ENCODE measurements at regions not wholly inside any gene's neighbourhood (a gene's known extent, or its start where the extent isn't known, plus 50 kb on each side); places are given as distances from the start of the nearest gene placed in this dataset.

- intact Hi-C loops (cut with DNase I) = no loop called here
- H3K4me3 ChIP-seq = no peak overlapping the region
- H3K27me3 ChIP-seq = no peaks in the 10 kb centered on the region
- no peak overlapping the region for H3K27ac ChIP-seq
- no peak for DNase-seq
- H3K4me1 ChIP-seq = no peaks in the 10 kb centered on the region
- TF ChIP-seq CTCF (IDR thresholded peaks at IDR 0.05) = no peak
- no peaks in the 10 kb centered on the region for H3K9me3 ChIP-seq
- no peak overlapping the region for H3K9ac ChIP-seq (ENCODE audit: low read depth in 2 of 2, low read length in 2 of 2)
- no peaks in the 10 kb centered on the region for H3K36me3 ChIP-seq
These were observed 620.9 kb upstream of the KLF12 start for GRCh38 chr13:74755065-74755464.

DNA sequence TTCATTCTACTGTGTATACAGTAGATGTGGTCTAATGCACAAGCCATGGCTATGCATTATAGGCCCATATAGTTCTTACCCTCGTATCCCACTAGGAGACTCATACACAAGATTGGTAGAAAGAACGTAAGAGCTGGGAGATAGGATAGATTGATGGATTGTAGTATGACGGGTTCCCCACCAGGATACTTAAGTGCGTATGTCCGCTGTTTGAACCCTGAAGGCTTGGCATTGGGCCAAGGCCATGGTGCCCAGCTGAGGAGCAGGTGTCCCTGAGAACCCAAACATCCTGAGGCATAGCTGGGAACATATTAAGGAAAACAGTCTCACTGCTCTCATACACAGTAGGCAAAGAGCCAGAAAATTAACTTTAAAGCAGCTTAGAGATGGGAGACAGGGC, 617.5 kb upstream of the KLF12 start:
- Histone ChIP-seq H3K27ac (no peak overlapping the region), H3K4me3 (no peak overlapping the region), H3K27me3 (no peaks in the 10 kb centered on the region), H3K9me3 (no peaks in the 10 kb centered on the region), H3K9ac (ENCODE audit: low read depth in 2 of 2, low read length in 2 of 2) (no peak overlapping the region), H3K4me1 (no peaks in the 10 kb centered on the region), H3K36me3 (no peaks in the 10 kb centered on the region)
- intact Hi-C loops (cut with DNase I) = no loop called here
- TF ChIP-seq CTCF (IDR thresholded peaks at IDR 0.05) = no peak
- no peak for DNase-seq

- Histone ChIP-seq H3K9ac (ENCODE audit: low read depth in 2 of 2, low read length in 2 of 2) (no peak overlapping the region), H3K27ac (no peak overlapping the region), H3K9me3 (no peaks in the 10 kb centered on the region), H3K27me3 (no peaks in the 10 kb centered on the region), H3K4me3 (no peak overlapping the region), H3K4me1 (no peaks in the 10 kb centered on the region), H3K36me3 (no peaks in the 10 kb centered on the region)
- intact Hi-C loops (cut with DNase I) = no loop called here
- DNase-seq = no peak
- no peak for TF ChIP-seq CTCF (IDR thresholded peaks at IDR 0.05)
These were observed 613.2 kb upstream of the KLF12 start for GRCh38 chr13:74747186-74747955.

- H3K9ac ChIP-seq (ENCODE audit: low read depth in 2 of 2, low read length in 2 of 2) = no peak overlapping the region
- no peak for TF ChIP-seq CTCF (IDR thresholded peaks at IDR 0.05)
- H3K4me3 ChIP-seq = no peak overlapping the region
- no peaks in the 10 kb centered on the region for H3K9me3 ChIP-seq
- H3K4me1 ChIP-seq = no peaks in the 10 kb centered on the region
- no peaks in the 10 kb centered on the region for H3K36me3 ChIP-seq
- H3K27me3 ChIP-seq = no peaks in the 10 kb centered on the region
- no peak for DNase-seq
- intact Hi-C loops (cut with DNase I) = no loop called here
- H3K27ac ChIP-seq = no peak overlapping the region
These were observed 609.8 kb upstream of the KLF12 start for GRCh38 chr13:74743992-74744391.

GRCh38 chr13:74741732-74742131, 607.5 kb upstream of the KLF12 start:
- H3K27ac ChIP-seq = no peak overlapping the region
- no peak for TF ChIP-seq CTCF (IDR thresholded peaks at IDR 0.05)
- intact Hi-C loops (cut with DNase I) = no loop called here
- no peaks in the 10 kb centered on the region for H3K36me3 ChIP-seq
- no peaks in the 10 kb centered on the region for H3K27me3 ChIP-seq
- no peaks in the 10 kb centered on the region for H3K4me1 ChIP-seq
- DNase-seq = no peak
- no peak overlapping the region for H3K4me3 ChIP-seq
- H3K9me3 ChIP-seq = no peaks in the 10 kb centered on the region
- H3K9ac ChIP-seq (ENCODE audit: low read depth in 2 of 2, low read length in 2 of 2) = no peak overlapping the region

Data from colonic mucosa (tissue), 4 donors.